Spleen (tissue), 7 donors: ENCODE measurements at regions not wholly inside any gene's neighbourhood (a gene's known extent, or its start where the extent isn't known, plus 50 kb on each side); places are given as distances from the start of the nearest gene placed in this dataset.

Source experiments
- POLR2AphosphoS5 ChIP-seq, 3 donors: sonication (generic); formaldehyde crosslinking; IDR thresholded peaks; one replicate each; pipeline ENCODE4 v1.5.1; 2017; ENCODE audit warnings: antibody characterized with exemption in 3 of 3
- TF ChIP-seq, protein P1 (sequence below), 11 experiments: fragments of 200-600 bp in 7 of 11; fragments of 450-650 bp in 4 of 11; sonication (generic) in 4 of 11; IDR thresholded peaks in 8 of 11; conservative IDR thresholded peaks in 3 of 11; 1 replicate in 7 of 11; 2 replicates in 4 of 11; pipeline versions ENCODE4 v1.4.0 to v1.8.0; 2016 to 2021; ENCODE audit warnings: antibody characterized with exemption in 11 of 11, inconsistent platforms in 4 of 11, mild to moderate bottlenecking in 1 of 11
- donor health status: DM: no; HTN: no; CAD: no; lungs with moderate emphysema.
- donor health status: DM: no; HTN: no; CAD: no.
- donor health status: DM: no; HTN: no; CAD: no.

DNA sequence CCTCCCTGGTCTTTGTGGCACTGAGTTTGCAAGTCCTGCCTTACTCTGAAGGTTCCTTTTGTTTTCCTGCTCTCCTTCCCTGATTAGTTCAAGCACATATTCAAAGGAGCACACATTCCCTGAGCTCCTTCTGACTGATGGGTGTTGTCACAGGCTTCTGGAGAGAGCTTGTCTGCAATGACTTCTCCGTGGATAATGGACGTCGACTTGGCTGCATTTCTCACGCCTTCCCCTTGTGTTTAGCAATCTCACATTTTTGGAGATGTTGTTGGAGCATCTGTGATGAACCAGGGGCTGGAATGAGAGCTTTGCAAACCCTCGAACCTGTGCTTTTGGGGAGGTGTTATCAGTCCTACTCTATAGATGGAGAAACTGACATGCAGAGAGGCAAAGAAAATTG, 375.4 kb upstream of the PROK2 start:
- TF ChIP-seq, protein P1, sequence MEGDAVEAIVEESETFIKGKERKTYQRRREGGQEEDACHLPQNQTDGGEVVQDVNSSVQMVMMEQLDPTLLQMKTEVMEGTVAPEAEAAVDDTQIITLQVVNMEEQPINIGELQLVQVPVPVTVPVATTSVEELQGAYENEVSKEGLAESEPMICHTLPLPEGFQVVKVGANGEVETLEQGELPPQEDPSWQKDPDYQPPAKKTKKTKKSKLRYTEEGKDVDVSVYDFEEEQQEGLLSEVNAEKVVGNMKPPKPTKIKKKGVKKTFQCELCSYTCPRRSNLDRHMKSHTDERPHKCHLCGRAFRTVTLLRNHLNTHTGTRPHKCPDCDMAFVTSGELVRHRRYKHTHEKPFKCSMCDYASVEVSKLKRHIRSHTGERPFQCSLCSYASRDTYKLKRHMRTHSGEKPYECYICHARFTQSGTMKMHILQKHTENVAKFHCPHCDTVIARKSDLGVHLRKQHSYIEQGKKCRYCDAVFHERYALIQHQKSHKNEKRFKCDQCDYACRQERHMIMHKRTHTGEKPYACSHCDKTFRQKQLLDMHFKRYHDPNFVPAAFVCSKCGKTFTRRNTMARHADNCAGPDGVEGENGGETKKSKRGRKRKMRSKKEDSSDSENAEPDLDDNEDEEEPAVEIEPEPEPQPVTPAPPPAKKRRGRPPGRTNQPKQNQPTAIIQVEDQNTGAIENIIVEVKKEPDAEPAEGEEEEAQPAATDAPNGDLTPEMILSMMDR (IDR thresholded peaks at IDR 0.05 in 8 of 11, conservative IDR thresholded peaks at IDR 0.05 in 3 of 11): no peak
- no peak for TF ChIP-seq POLR2AphosphoS5 (IDR thresholded peaks at IDR 0.05)
